HepG2 (cell line): ENCODE measurements at regions not wholly inside any gene's neighbourhood (a gene's known extent, or its start where the extent isn't known, plus 50 kb on each side); places are given as distances from the start of the nearest gene placed in this dataset.
A peak's percentile ranks its signal among the peaks of the same experiment; 100 is the strongest.

Experiments
- ATAC-seq: fragments of 200-7000 bp; cut with Tn5 transposase; 3 replicates; pipeline ENCODE4 v1.9.1; 2020; ENCODE audit warnings: mild to moderate bottlenecking, moderate library complexity
- BruUV-seq: library from RNA; stranded (reverse); fragments of 400-500 nt; replicated peaks from 2 replicates; lab custom pipeline; 2021; lab: Mats Ljungman, UMichigan
- CTCF ChIA-PET: fragments of 300-600 bp; formaldehyde crosslinking; extraction: SDS; loops from one replicate; lab custom pipeline; 2021; ENCODE audit warnings: low total read pairs, inconsistent platforms, low intra/inter-chr PET ratio; lab: Yijun Ruan, JAX
- POLR2A ChIA-PET: fragments of 350-600 bp; sonication (Branson Sonifier 250); formaldehyde crosslinking; loops from one replicate; lab custom pipeline; 2020; ENCODE audit warnings: antibody characterized with exemption, inconsistent platforms; lab: Yijun Ruan, JAX
- DNase-seq: peaks from one replicate; pipeline ENCODE4 v3.0.0-alpha.2; 2015; ENCODE audit warnings: low spot score
- FAIRE-seq: peaks from 3 replicates; lab custom pipeline; 2011; peaks lifted over from hg19 to GRCh38; lab: Jason Lieb, UNC
- H2AFZ ChIP-seq: one replicate; pipeline ENCODE4 v1.6.1; 2011; ENCODE audit warnings: low read length, inconsistent platforms
- H3K27ac ChIP-seq: fragments of 300-600 bp; 3 replicates; pipeline ENCODE4 v1.8.0; 2011; ENCODE audit warnings: mixed run types, mild to moderate bottlenecking, mixed read lengths, low read length, inconsistent platforms; ENCODE audit not compliant: insufficient read depth; ENCODE audit errors: extremely low read length
- H3K27me3 ChIP-seq, 2 experiments: fragments of 200-600 bp in 1 of 2; 2 replicates in 1 of 2; 3 replicates in 1 of 2; pipeline versions ENCODE4 v1.6.0 to v1.8.0; 2011; ENCODE audit warnings: low read length in 2 of 2, mild to moderate bottlenecking in 2 of 2, moderate library complexity in 2 of 2, inconsistent platforms in 1 of 2; ENCODE audit not compliant: insufficient read depth in 2 of 2, control insufficient read depth in 1 of 2
- H3K36me3 ChIP-seq, 2 experiments: fragments of 200-600 bp in 1 of 2; replicated peaks in 1 of 2; 2 replicates in 1 of 2; 3 replicates in 1 of 2; pipeline versions ENCODE4 v1.5.1 to v1.8.0; 2011; ENCODE audit warnings: low read length in 2 of 2, inconsistent platforms in 1 of 2; ENCODE audit not compliant: insufficient read depth in 2 of 2, control insufficient read depth in 1 of 2
- H3K4me1 ChIP-seq: 2 replicates; pipeline ENCODE4 v1.5.1; 2012; ENCODE audit warnings: low read length, inconsistent platforms; ENCODE audit not compliant: insufficient read depth
- H3K4me2 ChIP-seq: 2 replicates; pipeline ENCODE4 v1.6.0; 2011; ENCODE audit warnings: low read depth, low read length, inconsistent platforms
- H3K4me3 ChIP-seq, 3 experiments: fragments of 200-600 bp in 1 of 3; sonication (generic), shearing (Covaris generic) in 1 of 3; replicated peaks in 1 of 3; 2 replicates each; pipeline ENCODE4 v1.5.1; 2011 to 2016; ENCODE audit warnings: low read length in 3 of 3, inconsistent platforms in 2 of 3, low read depth in 2 of 3, mild to moderate bottlenecking in 2 of 3, control low read depth in 1 of 3, mixed read lengths in 1 of 3; ENCODE audit not compliant: insufficient read depth in 1 of 3
- H3K79me2 ChIP-seq: one replicate; pipeline ENCODE4 v1.6.1; 2011; ENCODE audit warnings: low read length, inconsistent platforms; ENCODE audit not compliant: insufficient read depth
- H3K9ac ChIP-seq: 2 replicates; pipeline ENCODE4 v1.6.0; 2011; ENCODE audit warnings: mild to moderate bottlenecking, low read depth, low read length, inconsistent platforms; ENCODE audit not compliant: insufficient read depth
- H3K9me3 ChIP-seq: 2 replicates; pipeline ENCODE4 v1.5.1; 2012; ENCODE audit warnings: mild to moderate bottlenecking, low read length
- H4K20me1 ChIP-seq: 2 replicates; pipeline ENCODE4 v1.6.0; 2011; ENCODE audit warnings: inconsistent platforms, mild to moderate bottlenecking, low read length, moderate library complexity; ENCODE audit not compliant: insufficient read depth
- HOXA5 ChIP-seq: sonication (generic); formaldehyde crosslinking; IDR thresholded peaks from 2 replicates; pipeline ENCODE4 v1.4.0; 2020; ENCODE audit warnings: missing genetic modification reagents
- MNT ChIP-seq: fragments of 450-650 bp; IDR thresholded peaks from 2 replicates; pipeline ENCODE4 v1.6.1; 2016
- NFE2L2 ChIP-seq: fragments of 150-350 bp; IDR thresholded peaks from 2 replicates; pipeline ENCODE4 v1.6.1; 2014; ENCODE audit warnings: low read length
- SP4 ChIP-seq: sonication (generic); formaldehyde crosslinking; IDR thresholded peaks from 2 replicates; pipeline ENCODE4 v1.8.1; 2023; ENCODE audit warnings: mild to moderate bottlenecking, missing genetic modification reagents
- ZBTB2 ChIP-seq: sonication (generic); formaldehyde crosslinking; IDR thresholded peaks from 2 replicates; pipeline ENCODE4 v1.8.0; 2022; ENCODE audit warnings: low read depth, missing genetic modification reagents
- ZEB1 ChIP-seq: IDR thresholded peaks from 2 replicates; pipeline ENCODE4 v1.6.1; 2012; ENCODE audit warnings: mild to moderate bottlenecking, low read depth, inconsistent platforms; ENCODE audit not compliant: insufficient replicate concordance
- ZNF589 ChIP-seq: sonication (generic); formaldehyde crosslinking; conservative IDR thresholded peaks from 2 replicates; pipeline ENCODE4 v1.8.0; 2022; ENCODE audit warnings: mild to moderate bottlenecking, moderate library complexity, missing genetic modification reagents
- WGBS: methylation state at CpG from one replicate; pipeline ENCODE4 v1.1.6; 2017; ENCODE audit warnings: low lambda C conversion rate; 5-methylcytosine and 5-hydroxymethylcytosine counted together
- in situ Hi-C: cut with HindIII; loops from 2 replicates; pipeline ENCODE4 v1.10.0; 2017; ENCODE audit warnings: low pct_unique_long_range_greater_than_20kb; ENCODE audit not compliant: extremely low pct_ligation_motif_present
- intact Hi-C: fragments of 100-400 bp; cut with micrococcal nuclease; formaldehyde crosslinking; loops from one replicate; pipeline ENCODE4 v1.10.0; 2022; ENCODE audit not compliant: unreplicated experiment
- TF ChIP-seq, protein P1 (sequence below): sonication (generic); formaldehyde crosslinking; IDR thresholded peaks from 2 replicates; pipeline ENCODE4 v1.4.0; 2020; ENCODE audit warnings: missing genetic modification reagents, borderline replicate concordance

DNA sequence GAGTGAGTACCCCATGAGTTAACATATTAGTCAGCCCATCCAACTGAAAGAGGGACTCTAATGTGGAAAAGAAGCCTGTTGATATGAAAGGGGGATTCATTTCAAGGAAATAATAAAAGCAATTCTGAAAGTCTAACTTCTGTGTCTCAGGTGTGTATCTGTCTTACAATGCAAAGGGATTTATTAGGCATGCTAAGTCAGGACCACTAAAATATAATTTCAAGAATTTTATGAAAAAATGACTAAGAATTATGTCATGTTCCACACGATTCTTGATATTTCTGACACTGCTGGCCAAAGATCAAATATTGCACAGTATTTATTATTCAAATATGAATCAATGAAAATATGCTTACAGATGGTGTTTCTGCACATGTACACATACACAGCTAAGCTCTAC is 130.8 kb downstream of the KLF12 start (continued):
- TF ChIP-seq MNT = no peak
- TF ChIP-seq ZBTB2 (CRISPR knock-in tag) = no peak
- no peak for TF ChIP-seq ZNF589 (CRISPR knock-in tag)
- no peak for TF ChIP-seq HOXA5 (CRISPR knock-in tag)
- no peak for TF ChIP-seq SP4
- TF ChIP-seq NFE2L2 = no peak

DNA sequence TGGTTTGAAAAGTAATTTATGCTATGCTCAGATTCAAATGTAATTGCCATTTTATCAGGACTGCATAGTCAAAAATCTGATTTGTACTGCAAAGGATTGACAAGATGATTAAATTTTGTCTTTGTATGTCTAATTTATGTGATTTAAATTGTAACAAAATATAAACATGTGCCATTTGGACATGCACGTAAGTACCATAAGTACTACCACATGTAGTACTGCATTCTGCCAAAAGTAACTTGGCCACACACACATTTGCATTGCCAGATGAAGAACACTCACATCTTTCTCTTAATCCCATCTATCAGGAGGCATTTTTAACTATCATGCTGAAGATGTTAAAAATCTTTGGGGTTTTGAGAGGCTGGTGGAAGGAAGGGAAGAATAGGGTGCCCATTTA is 133.3 kb downstream of the KLF12 start:
- Histone ChIP-seq H2AFZ (no peak overlapping the region), H3K27ac (no peak overlapping the region), H4K20me1 (no peaks in the 10 kb centered on the region), H3K4me1 (no peaks in the 10 kb centered on the region), H3K79me2 (no peaks in the 10 kb centered on the region)
- TF ChIP-seq MNT (0 out of 2 replicates have a peak, but pooled peaks have one; percentile 4), ZEB1 (no peak)
- TF ChIP-seq, protein P1, sequence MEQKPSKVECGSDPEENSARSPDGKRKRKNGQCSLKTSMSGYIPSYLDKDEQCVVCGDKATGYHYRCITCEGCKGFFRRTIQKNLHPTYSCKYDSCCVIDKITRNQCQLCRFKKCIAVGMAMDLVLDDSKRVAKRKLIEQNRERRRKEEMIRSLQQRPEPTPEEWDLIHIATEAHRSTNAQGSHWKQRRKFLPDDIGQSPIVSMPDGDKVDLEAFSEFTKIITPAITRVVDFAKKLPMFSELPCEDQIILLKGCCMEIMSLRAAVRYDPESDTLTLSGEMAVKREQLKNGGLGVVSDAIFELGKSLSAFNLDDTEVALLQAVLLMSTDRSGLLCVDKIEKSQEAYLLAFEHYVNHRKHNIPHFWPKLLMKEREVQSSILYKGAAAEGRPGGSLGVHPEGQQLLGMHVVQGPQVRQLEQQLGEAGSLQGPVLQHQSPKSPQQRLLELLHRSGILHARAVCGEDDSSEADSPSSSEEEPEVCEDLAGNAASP = no peak
- TF ChIP-seq, all 625 proteins: peak for 1
- Histone ChIP-seq H3K9ac (no peak overlapping the region), H3K27me3 (no peaks in the 10 kb centered on the region), H3K9me3 (no peaks in the 10 kb centered on the region), H3K4me3 (no peak overlapping the region), H3K4me2 (no peak overlapping the region), H3K36me3 (no peaks in the 10 kb centered on the region)
- in situ Hi-C loops (no loop called here), intact Hi-C loops (no loop called here)
- ChIA-PET CTCF (no interaction called here), POLR2A (no interaction called here)
- FAIRE-seq (no peak), ATAC-seq (no peak), DNase-seq (no peak)
- WGBS = 88% methylated on average over 1 of the region's 1 CpG
- no TSS peak for BruUV-seq
